ENCODE measurements at regions not wholly inside any gene's neighbourhood (a gene's known extent, or its start where the extent isn't known, plus 50 kb on each side); places are given as distances from the start of the nearest gene placed in this dataset.

DNA sequence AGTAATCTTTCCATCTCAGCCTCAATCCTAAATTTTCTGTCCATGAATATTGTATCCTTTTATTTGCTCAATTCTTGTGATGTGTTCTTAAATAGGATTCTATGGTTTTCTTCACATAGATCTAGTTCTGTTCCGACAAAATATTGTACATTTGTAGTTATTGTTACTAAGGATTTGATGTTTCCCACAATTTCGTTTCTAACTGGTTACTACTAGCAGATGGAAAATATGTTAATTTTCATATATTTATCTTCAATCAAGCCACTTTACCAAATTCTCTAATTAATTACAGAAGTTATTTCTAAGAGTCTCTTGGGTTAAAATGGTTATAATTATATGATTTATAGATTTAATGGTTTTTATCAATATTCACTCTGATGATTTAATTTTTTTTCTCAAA is 60.3 kb downstream of the SEC61B start:
- Histone ChIP-seq H3K4me3 (ENCODE audit: low read length in 3 of 3) (no peak overlapping the region), H3K27me3 (ENCODE audit: control insufficient read depth in 3 of 3, insufficient read depth in 3 of 3, low read length in 3 of 3) (no peaks in the 10 kb centered on the region), H3K9me3 (ENCODE audit: control insufficient read depth in 3 of 3, low read length in 3 of 3) (no peaks in the 10 kb centered on the region), H3K4me1 (ENCODE audit: control insufficient read depth in 3 of 3, insufficient read depth in 3 of 3, low read length in 3 of 3) (no peaks in the 10 kb centered on the region), H3K36me3 (ENCODE audit: control insufficient read depth in 3 of 3, insufficient read depth in 3 of 3, low read length in 3 of 3) (no peaks in the 10 kb centered on the region), H3K27ac (ENCODE audit: low read depth, low read length) (no peak overlapping the region), H3K9ac (ENCODE audit: low read depth in 1 of 3, low read length in 3 of 3) (no peak overlapping the region)

DNA sequence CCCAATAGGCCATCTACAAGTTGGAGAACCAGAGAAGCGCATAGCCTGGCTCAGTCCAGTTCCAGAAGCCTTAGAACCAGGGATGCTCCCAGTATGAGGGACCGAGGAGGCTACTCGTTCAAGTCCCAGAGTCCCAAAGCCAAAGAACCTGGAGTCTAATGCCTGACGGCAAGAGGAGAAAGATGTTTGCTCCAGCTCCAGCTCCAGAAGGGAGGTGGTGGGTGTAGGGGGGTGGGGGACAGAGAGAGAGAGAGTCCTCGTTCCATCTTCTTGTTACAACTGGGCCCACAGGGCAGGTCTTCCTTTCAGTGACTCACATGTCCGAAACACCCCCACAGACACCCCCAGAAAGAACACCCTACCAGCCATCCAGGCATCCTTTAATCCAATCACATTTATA is 63.9 kb downstream of the SEC61B start:
- Histone ChIP-seq H3K36me3 (ENCODE audit: control insufficient read depth in 3 of 3, insufficient read depth in 3 of 3, low read length in 3 of 3) (no peaks in the 10 kb centered on the region), H3K4me1 (ENCODE audit: control insufficient read depth in 3 of 3, insufficient read depth in 3 of 3, low read length in 3 of 3) (no peaks in the 10 kb centered on the region), H3K27me3 (ENCODE audit: control insufficient read depth in 3 of 3, insufficient read depth in 3 of 3, low read length in 3 of 3) (no peaks in the 10 kb centered on the region), H3K4me3 (ENCODE audit: low read length in 3 of 3) (no peak overlapping the region), H3K9ac (ENCODE audit: low read depth in 1 of 3, low read length in 3 of 3) (no peak overlapping the region), H3K27ac (ENCODE audit: low read depth, low read length) (no peak overlapping the region), H3K9me3 (ENCODE audit: control insufficient read depth in 3 of 3, low read length in 3 of 3) (no peaks in the 10 kb centered on the region)

GRCh38 chr9:99286536-99286935 is 64.5 kb downstream of the SEC61B start:
- Histone ChIP-seq H3K4me1 (ENCODE audit: control insufficient read depth in 3 of 3, insufficient read depth in 3 of 3, low read length in 3 of 3) (no peaks in the 10 kb centered on the region), H3K9me3 (ENCODE audit: control insufficient read depth in 3 of 3, low read length in 3 of 3) (no peaks in the 10 kb centered on the region), H3K4me3 (ENCODE audit: low read length in 3 of 3) (no peak overlapping the region), H3K36me3 (ENCODE audit: control insufficient read depth in 3 of 3, insufficient read depth in 3 of 3, low read length in 3 of 3) (no peaks in the 10 kb centered on the region), H3K27ac (ENCODE audit: low read depth, low read length) (no peak overlapping the region), H3K27me3 (ENCODE audit: control insufficient read depth in 3 of 3, insufficient read depth in 3 of 3, low read length in 3 of 3) (no peaks in the 10 kb centered on the region), H3K9ac (ENCODE audit: low read depth in 1 of 3, low read length in 3 of 3) (no peak overlapping the region)

- Histone ChIP-seq H3K4me3 (ENCODE audit: low read length in 3 of 3) (no peak overlapping the region), H3K27ac (ENCODE audit: low read depth, low read length) (no peak overlapping the region), H3K9me3 (ENCODE audit: control insufficient read depth in 3 of 3, low read length in 3 of 3) (no peaks in the 10 kb centered on the region), H3K36me3 (ENCODE audit: control insufficient read depth in 3 of 3, insufficient read depth in 3 of 3, low read length in 3 of 3) (no peaks in the 10 kb centered on the region), H3K4me1 (ENCODE audit: control insufficient read depth in 3 of 3, insufficient read depth in 3 of 3, low read length in 3 of 3) (no peaks in the 10 kb centered on the region), H3K27me3 (ENCODE audit: control insufficient read depth in 3 of 3, insufficient read depth in 3 of 3, low read length in 3 of 3) (no peaks in the 10 kb centered on the region), H3K9ac (ENCODE audit: low read depth in 1 of 3, low read length in 3 of 3) (no peak overlapping the region)
Measured at GRCh38 chr9:99287641-99288040, 65.6 kb downstream of the SEC61B start.

- Histone ChIP-seq H3K27ac (ENCODE audit: low read depth, low read length) (no peak overlapping the region), H3K4me1 (ENCODE audit: control insufficient read depth in 3 of 3, insufficient read depth in 3 of 3, low read length in 3 of 3) (no peaks in the 10 kb centered on the region)
Measured at GRCh38 chr9:99288830-99289229, 66.7 kb downstream of the SEC61B start.

DNA sequence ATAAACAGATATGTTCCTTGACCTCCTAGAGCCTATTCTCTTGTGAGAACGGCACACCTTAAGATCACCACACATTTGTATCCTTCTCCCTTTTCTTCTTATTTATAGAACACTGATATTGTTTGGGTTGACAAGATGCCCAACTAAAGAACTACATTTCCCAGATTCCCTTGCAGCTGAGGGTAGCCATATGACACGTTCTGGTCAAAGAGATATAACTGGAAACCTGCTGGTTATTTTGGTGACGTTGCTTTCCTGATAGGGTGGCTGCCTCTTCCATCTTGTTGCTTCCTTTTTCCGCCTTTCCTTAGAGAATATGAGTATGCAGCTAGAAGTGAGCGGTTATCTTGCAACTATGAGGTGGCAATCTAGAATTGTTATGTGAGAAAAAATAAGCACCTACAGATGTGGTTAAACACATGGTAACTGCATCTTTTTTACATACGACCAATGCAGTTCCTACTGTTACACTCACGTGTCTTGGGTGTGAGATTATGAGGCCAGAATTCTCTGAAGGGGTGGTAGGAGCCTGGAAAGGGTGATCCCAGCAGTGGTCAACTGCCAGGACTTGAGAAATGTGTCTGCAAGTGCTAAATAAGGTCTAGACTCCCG is 72.9 kb downstream of the SEC61B start:
- no peak overlapping the region for H3K4me3 ChIP-seq (ENCODE audit: low read length in 3 of 3)
- H3K9me3 ChIP-seq (ENCODE audit: control insufficient read depth in 3 of 3, low read length in 3 of 3), result no peaks in the 10 kb centered on the region
- no peaks in the 10 kb centered on the region for H3K36me3 ChIP-seq (ENCODE audit: control insufficient read depth in 3 of 3, insufficient read depth in 3 of 3, low read length in 3 of 3)
- H3K27ac ChIP-seq (ENCODE audit: low read depth, low read length), result no peak overlapping the region
- peaks cover 0 to 2% (median 0%) of the 10 kb centered on the region in 3 donors for H3K4me1 ChIP-seq (ENCODE audit: control insufficient read depth in 3 of 3, insufficient read depth in 3 of 3, low read length in 3 of 3)
- no peak overlapping the region for H3K9ac ChIP-seq (ENCODE audit: low read depth in 1 of 3, low read length in 3 of 3)
- H3K27me3 ChIP-seq (ENCODE audit: control insufficient read depth in 3 of 3, insufficient read depth in 3 of 3, low read length in 3 of 3), result no peaks in the 10 kb centered on the region

More at GRCh38 chr9:99288830-99289229, 66.7 kb downstream of the SEC61B start:
- Histone ChIP-seq H3K9ac (ENCODE audit: low read depth in 1 of 3, low read length in 3 of 3) (no peak overlapping the region), H3K36me3 (ENCODE audit: control insufficient read depth in 3 of 3, insufficient read depth in 3 of 3, low read length in 3 of 3) (no peaks in the 10 kb centered on the region), H3K27me3 (ENCODE audit: control insufficient read depth in 3 of 3, insufficient read depth in 3 of 3, low read length in 3 of 3) (no peaks in the 10 kb centered on the region), H3K9me3 (ENCODE audit: control insufficient read depth in 3 of 3, low read length in 3 of 3) (no peaks in the 10 kb centered on the region), H3K4me3 (ENCODE audit: low read length in 3 of 3) (no peak overlapping the region)

DNA sequence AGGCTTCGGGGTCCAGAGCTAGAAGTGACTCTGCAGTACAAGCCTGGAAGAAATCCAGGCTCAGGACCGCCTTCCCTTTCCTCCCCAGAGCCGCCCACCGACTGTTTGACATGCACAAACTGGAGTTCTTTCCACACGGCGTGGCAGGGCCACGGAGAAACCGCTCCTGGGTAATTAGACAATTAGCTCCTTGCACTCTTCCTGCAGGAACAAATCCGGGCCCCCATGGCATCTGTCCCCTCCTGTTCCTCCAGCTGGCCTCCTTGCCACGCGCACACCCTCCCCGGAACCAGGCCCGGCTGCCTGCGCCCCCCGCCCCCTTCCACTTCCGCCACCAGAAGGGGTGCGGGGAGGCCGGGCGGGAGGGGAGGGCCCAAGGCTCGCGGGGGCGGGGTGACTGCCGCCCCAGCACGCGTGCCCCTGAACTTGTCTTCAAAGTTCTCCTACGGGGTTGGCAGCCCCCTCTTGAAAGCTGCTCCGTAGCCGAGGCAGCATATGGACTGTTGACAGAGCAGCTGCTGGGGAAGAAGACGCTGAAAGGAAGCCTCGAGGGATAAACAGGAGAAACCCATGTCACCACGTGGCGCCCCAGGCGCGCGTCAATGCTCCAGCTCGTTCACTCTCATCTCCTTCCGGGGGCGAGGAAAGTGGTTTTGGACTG is 74.3 kb downstream of the SEC61B start:
- Histone ChIP-seq H3K4me3 (ENCODE audit: low read length in 3 of 3) (peak overlapping the region in 2 of 3 donors; percentile 32 to 44), H3K36me3 (ENCODE audit: control insufficient read depth in 3 of 3, insufficient read depth in 3 of 3, low read length in 3 of 3) (no peaks in the 10 kb centered on the region), H3K27ac (ENCODE audit: low read depth, low read length) (no peak overlapping the region), H3K27me3 (ENCODE audit: control insufficient read depth in 3 of 3, insufficient read depth in 3 of 3, low read length in 3 of 3) (no peaks in the 10 kb centered on the region), H3K4me1 (ENCODE audit: control insufficient read depth in 3 of 3, insufficient read depth in 3 of 3, low read length in 3 of 3) (peaks cover 0 to 2% (median 0%) of the 10 kb centered on the region in 3 donors), H3K9me3 (ENCODE audit: control insufficient read depth in 3 of 3, low read length in 3 of 3) (no peaks in the 10 kb centered on the region), H3K9ac (ENCODE audit: low read depth in 1 of 3, low read length in 3 of 3) (no peak overlapping the region)

DNA sequence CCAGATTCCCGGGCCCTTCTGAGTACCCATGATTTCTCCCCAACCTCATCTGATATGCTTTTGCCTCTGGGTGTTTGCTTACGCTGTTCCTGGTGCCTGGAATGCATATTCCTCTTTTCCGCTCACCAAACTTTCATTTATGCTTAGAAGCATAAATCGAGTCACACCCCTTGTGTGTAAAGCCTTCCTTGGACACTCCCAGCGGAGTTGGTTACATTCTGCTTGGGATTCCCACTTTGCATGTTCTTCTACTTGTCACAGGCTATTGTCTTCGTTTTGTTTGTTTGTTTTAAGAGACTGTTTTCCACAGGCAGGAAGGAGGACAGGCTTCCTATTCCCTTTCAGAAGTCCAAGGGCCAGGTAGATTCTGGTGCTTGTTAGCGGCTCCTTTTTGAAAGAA is 76.5 kb downstream of the SEC61B start:
- Histone ChIP-seq H3K27me3 (ENCODE audit: control insufficient read depth in 3 of 3, insufficient read depth in 3 of 3, low read length in 3 of 3) (no peaks in the 10 kb centered on the region), H3K36me3 (ENCODE audit: control insufficient read depth in 3 of 3, insufficient read depth in 3 of 3, low read length in 3 of 3) (no peaks in the 10 kb centered on the region), H3K4me1 (ENCODE audit: control insufficient read depth in 3 of 3, insufficient read depth in 3 of 3, low read length in 3 of 3) (peaks cover 0 to 2% (median 0%) of the 10 kb centered on the region in 3 donors), H3K9ac (ENCODE audit: low read depth in 1 of 3, low read length in 3 of 3) (no peak overlapping the region), H3K9me3 (ENCODE audit: control insufficient read depth in 3 of 3, low read length in 3 of 3) (no peaks in the 10 kb centered on the region), H3K4me3 (ENCODE audit: low read length in 3 of 3) (no peak overlapping the region), H3K27ac (ENCODE audit: low read depth, low read length) (no peak overlapping the region)

GRCh38 chr9:99299211-99300102 is 77.4 kb downstream of the SEC61B start:
- Histone ChIP-seq H3K27ac (ENCODE audit: low read depth, low read length) (no peak overlapping the region), H3K4me3 (ENCODE audit: low read length in 3 of 3) (no peak overlapping the region), H3K36me3 (ENCODE audit: control insufficient read depth in 3 of 3, insufficient read depth in 3 of 3, low read length in 3 of 3) (no peaks in the 10 kb centered on the region), H3K4me1 (ENCODE audit: control insufficient read depth in 3 of 3, insufficient read depth in 3 of 3, low read length in 3 of 3) (peaks cover 0 to 2% (median 0%) of the 10 kb centered on the region in 3 donors), H3K27me3 (ENCODE audit: control insufficient read depth in 3 of 3, insufficient read depth in 3 of 3, low read length in 3 of 3) (no peaks in the 10 kb centered on the region), H3K9ac (ENCODE audit: low read depth in 1 of 3, low read length in 3 of 3) (no peak overlapping the region), H3K9me3 (ENCODE audit: control insufficient read depth in 3 of 3, low read length in 3 of 3) (no peaks in the 10 kb centered on the region)

GRCh38 chr9:99300103-99300439 is 78.0 kb downstream of the SEC61B start:
- Histone ChIP-seq H3K27ac (ENCODE audit: low read depth, low read length) (no peak overlapping the region), H3K36me3 (ENCODE audit: control insufficient read depth in 3 of 3, insufficient read depth in 3 of 3, low read length in 3 of 3) (no peaks in the 10 kb centered on the region), H3K9ac (ENCODE audit: low read depth in 1 of 3, low read length in 3 of 3) (no peak overlapping the region), H3K27me3 (ENCODE audit: control insufficient read depth in 3 of 3, insufficient read depth in 3 of 3, low read length in 3 of 3) (no peaks in the 10 kb centered on the region), H3K9me3 (ENCODE audit: control insufficient read depth in 3 of 3, low read length in 3 of 3) (no peaks in the 10 kb centered on the region), H3K4me3 (ENCODE audit: low read length in 3 of 3) (no peak overlapping the region), H3K4me1 (ENCODE audit: control insufficient read depth in 3 of 3, insufficient read depth in 3 of 3, low read length in 3 of 3) (peaks cover 0 to 2% (median 0%) of the 10 kb centered on the region in 3 donors)

All from skeletal muscle tissue (tissue), 3 donors.